H1 (cell line): ENCODE measurements at regions not wholly inside any gene's neighbourhood (a gene's known extent, or its start where the extent isn't known, plus 50 kb on each side); places are given as distances from the start of the nearest gene placed in this dataset.

ENCODE experiments used
- CTCF ChIA-PET: fragments of 300-600 bp; sonication (Branson Sonifier 250); formaldehyde crosslinking; loops from one replicate; lab custom pipeline; 2021; ENCODE audit not compliant: partially characterized antibody; lab: Charles Lee
- POLR2A ChIA-PET: fragments of 300-600 bp; sonication (Branson Sonifier 250); formaldehyde crosslinking; loops from one replicate; lab custom pipeline; 2021; ENCODE audit warnings: inconsistent platforms; ENCODE audit not compliant: partially characterized antibody; lab: Charles Lee
- DNase-seq, 2 experiments: peaks; one replicate each; pipeline versions ENCODE4 v3.0.0 to v3.0.0-alpha.2; 2010 to 2022; ENCODE audit warnings: low spot score in 2 of 2, low read depth in 1 of 2, mixed read lengths in 1 of 2
- FAIRE-seq: peaks from 2 replicates; lab custom pipeline; 2011; peaks lifted over from hg19 to GRCh38; lab: Jason Lieb, UNC
- H2AFZ ChIP-seq: 2 replicates; pipeline ENCODE4 v1.8.1; 2012; ENCODE audit warnings: low read length, inconsistent platforms
- H2AK5ac ChIP-seq: 2 replicates; pipeline ENCODE4 v1.6.1; 2013; ENCODE audit warnings: low read depth, low read length
- H2BK120ac ChIP-seq: replicated peaks from 2 replicates; pipeline ENCODE3; 2013; ENCODE audit warnings: low read depth, low read length, inconsistent platforms
- H2BK12ac ChIP-seq: 2 replicates; pipeline ENCODE4 v1.6.1; 2013; ENCODE audit warnings: low read depth, low read length
- H2BK15ac ChIP-seq: 2 replicates; pipeline ENCODE4 v1.6.1; 2013; ENCODE audit warnings: low read length
- H2BK20ac ChIP-seq: 2 replicates; pipeline ENCODE4 v1.6.1; 2013; ENCODE audit warnings: low read length
- H2BK5ac ChIP-seq: 2 replicates; pipeline ENCODE4 v1.6.1; 2013; ENCODE audit warnings: low read depth, low read length
- H3K14ac ChIP-seq: 2 replicates; pipeline ENCODE4 v1.6.1; 2013; ENCODE audit warnings: inconsistent platforms; ENCODE audit not compliant: insufficient read length
- H3K18ac ChIP-seq: 2 replicates; pipeline ENCODE4 v1.6.1; 2013; ENCODE audit warnings: low read length; ENCODE audit errors: extremely low read depth
- H3K23ac ChIP-seq: 2 replicates; pipeline ENCODE4 v1.6.1; 2013; ENCODE audit warnings: inconsistent platforms; ENCODE audit not compliant: insufficient read length
- H3K23me2 ChIP-seq: 2 replicates; pipeline ENCODE4 v1.6.1; 2013; ENCODE audit warnings: low read depth, low read length
- H3K27ac ChIP-seq: 2 replicates; pipeline ENCODE4 v1.6.1; 2011; ENCODE audit warnings: low read depth, low read length, inconsistent platforms
- H3K27me3 ChIP-seq, 4 experiments: replicated peaks in 1 of 4; 1 replicate in 1 of 4; 2 replicates in 3 of 4; pipeline versions ENCODE4 v1.6.1 to v1.8.1; 2011 to 2013; ENCODE audit warnings: low read length in 3 of 4, mild to moderate bottlenecking in 3 of 4, inconsistent platforms in 2 of 4, mixed read lengths in 2 of 4, moderate library complexity in 1 of 4; ENCODE audit not compliant: control insufficient read depth in 3 of 4, insufficient read depth in 3 of 4; ENCODE audit errors: extremely low read depth in 1 of 4
- H3K36me3 ChIP-seq, 4 experiments: 2 replicates each; pipeline versions ENCODE4 v1.6.1 to v1.8.1; 2011 to 2013; ENCODE audit warnings: mild to moderate bottlenecking in 4 of 4, low read length in 3 of 4, moderate library complexity in 2 of 4, control low read depth in 1 of 4, inconsistent platforms in 1 of 4; ENCODE audit not compliant: insufficient read depth in 4 of 4, control insufficient read depth in 2 of 4
- H3K4ac ChIP-seq: replicated peaks from 2 replicates; pipeline ENCODE3; 2013; ENCODE audit warnings: low read length, low read depth, mixed read lengths, inconsistent platforms; ENCODE audit not compliant: insufficient read length
- H3K4me1 ChIP-seq, 4 experiments: replicated peaks in 1 of 4; 1 replicate in 1 of 4; 2 replicates in 3 of 4; pipeline versions ENCODE4 v1.6.1 to v1.8.1; 2011 to 2013; ENCODE audit warnings: low read length in 3 of 4, inconsistent platforms in 2 of 4, mixed read lengths in 1 of 4; ENCODE audit not compliant: insufficient read depth in 4 of 4, control insufficient read depth in 3 of 4
- H3K4me2 ChIP-seq, 2 experiments: 2 replicates each; pipeline versions ENCODE4 v1.6.1 to v1.8.1; 2011 to 2013; ENCODE audit warnings: low read depth in 2 of 2, low read length in 2 of 2, control low read depth in 1 of 2, inconsistent platforms in 1 of 2, mild to moderate bottlenecking in 1 of 2; ENCODE audit not compliant: insufficient read depth in 1 of 2
- H3K4me3 ChIP-seq, 4 experiments: fragments of 200-600, 300-600 bp in 1 of 4; sonication (generic), shearing (Covaris generic), sonication (Bioruptor Twin) in 1 of 4; 2 replicates each; pipeline versions ENCODE4 v1.5.1 to v1.8.1; 2011 to 2016; ENCODE audit warnings: low read length in 4 of 4, low read depth in 3 of 4, control low read depth in 2 of 4, inconsistent platforms in 2 of 4, mild to moderate bottlenecking in 2 of 4, mixed read lengths in 1 of 4, moderate library complexity in 1 of 4; ENCODE audit not compliant: insufficient read depth in 2 of 4; ENCODE audit errors: extremely low read depth in 1 of 4
- H3K56ac ChIP-seq: replicated peaks from 2 replicates; pipeline ENCODE3; 2013; ENCODE audit warnings: low read depth, mild to moderate bottlenecking, mixed read lengths, low read length, inconsistent platforms; ENCODE audit not compliant: insufficient read length
- H3K79me1 ChIP-seq: 2 replicates; pipeline ENCODE4 v1.6.1; 2013; ENCODE audit warnings: low read depth, low read length, control low read depth
- H3K79me2 ChIP-seq, 2 experiments: 2 replicates each; pipeline versions ENCODE4 v1.6.1 to v1.8.1; 2012 to 2013; ENCODE audit warnings: low read length in 2 of 2, mild to moderate bottlenecking in 2 of 2, inconsistent platforms in 1 of 2; ENCODE audit not compliant: insufficient read depth in 2 of 2, control insufficient read depth in 1 of 2
- H3K9ac ChIP-seq, 4 experiments: replicated peaks in 1 of 4; 1 replicate in 1 of 4; 2 replicates in 3 of 4; pipeline versions ENCODE4 v1.6.1 to v1.8.1; 2011 to 2013; ENCODE audit warnings: low read depth in 3 of 4, low read length in 3 of 4, control low read depth in 2 of 4, mild to moderate bottlenecking in 2 of 4, moderate library complexity in 2 of 4, inconsistent platforms in 1 of 4; ENCODE audit errors: extremely low read depth in 1 of 4
- H3K9me3 ChIP-seq, 2 experiments: 2 replicates each; pipeline versions ENCODE4 v1.6.1 to v1.8.1; 2012 to 2013; ENCODE audit warnings: mild to moderate bottlenecking in 2 of 2, moderate library complexity in 2 of 2, control low read depth in 1 of 2, inconsistent platforms in 1 of 2, low read depth in 1 of 2, low read length in 1 of 2, mixed read lengths in 1 of 2; ENCODE audit not compliant: insufficient read depth in 2 of 2
- H4K20me1 ChIP-seq, 2 experiments: replicated peaks in 1 of 2; 2 replicates each; pipeline versions ENCODE3 to v1.8.1; 2011 to 2013; ENCODE audit warnings: inconsistent platforms in 2 of 2, low read length in 2 of 2, mild to moderate bottlenecking in 1 of 2; ENCODE audit not compliant: insufficient read depth in 2 of 2, control insufficient read depth in 1 of 2
- H4K5ac ChIP-seq: 2 replicates; pipeline ENCODE4 v1.6.1; 2013; ENCODE audit warnings: low read length, low read depth, mixed read lengths, inconsistent platforms; ENCODE audit not compliant: insufficient read length
- H4K8ac ChIP-seq: 2 replicates; pipeline ENCODE4 v1.8.0; 2013; ENCODE audit warnings: mild to moderate bottlenecking, moderate library complexity, low read length, inconsistent platforms; ENCODE audit not compliant: insufficient read depth; ENCODE audit errors: extremely low read depth
- H4K91ac ChIP-seq: replicated peaks from 2 replicates; pipeline ENCODE3; 2013; ENCODE audit warnings: low read length, mixed read lengths, inconsistent platforms; ENCODE audit not compliant: insufficient read length
- BACH1 ChIP-seq: IDR thresholded peaks from 2 replicates; pipeline ENCODE4 v1.6.1; 2012; ENCODE audit warnings: low read length, improper control_type of control experiment
- CBX5 ChIP-seq: fragments of 300-800, 300-1000 bp; sonication (generic); IDR thresholded peaks from 2 replicates; pipeline ENCODE4 v1.7.1; 2016; ENCODE audit warnings: antibody characterized with exemption, low read length, low read depth
- EGR1 ChIP-seq: IDR thresholded peaks from 2 replicates; pipeline ENCODE4 v1.6.1; 2011; ENCODE audit warnings: low read depth, low read length, borderline replicate concordance
- EZH2 ChIP-seq: fragments of 200-600 bp; sonication (generic); IDR thresholded peaks from 2 replicates; pipeline ENCODE4 v1.7.1; 2012; ENCODE audit warnings: low read depth, mild to moderate bottlenecking, moderate library complexity, low read length, inconsistent platforms; ENCODE audit not compliant: severe bottlenecking
- FOSL1 ChIP-seq: IDR thresholded peaks from 2 replicates; pipeline ENCODE4 v1.6.1; 2011; ENCODE audit warnings: mild to moderate bottlenecking, low read depth, low read length, moderate library complexity; ENCODE audit not compliant: insufficient read depth
- GTF2F1 ChIP-seq: IDR thresholded peaks from 2 replicates; pipeline ENCODE4 v1.6.1; 2012; ENCODE audit warnings: low read depth, low read length, improper control_type of control experiment, borderline replicate concordance
- JUN ChIP-seq: IDR thresholded peaks from 2 replicates; pipeline ENCODE4 v1.6.1; 2011; ENCODE audit warnings: low read depth, mild to moderate bottlenecking, improper control_type of control experiment, low read length
- KDM5A ChIP-seq: fragments of 200-600 bp; IDR thresholded peaks from 2 replicates; pipeline ENCODE4 v1.7.1; 2012; ENCODE audit warnings: mild to moderate bottlenecking, low read length, inconsistent platforms, mixed read lengths
- PHF8 ChIP-seq: fragments of 200-600 bp; sonication (generic); conservative IDR thresholded peaks from 2 replicates; pipeline ENCODE4 v1.7.1; 2012; ENCODE audit warnings: low read depth, mild to moderate bottlenecking, inconsistent platforms, low read length, moderate library complexity
- POLR2A ChIP-seq, 2 experiments: IDR thresholded peaks; 1 replicate in 1 of 2; 2 replicates in 1 of 2; pipeline ENCODE4 v1.6.1; 2011; ENCODE audit warnings: low read depth in 2 of 2, low read length in 2 of 2, mild to moderate bottlenecking in 2 of 2; ENCODE audit errors: control extremely low read depth in 1 of 2
- RBBP5 ChIP-seq: IDR thresholded peaks from 2 replicates; pipeline ENCODE4 v1.7.1; 2012; ENCODE audit warnings: low read depth, mild to moderate bottlenecking, inconsistent platforms, low read length, moderate library complexity, borderline replicate concordance
- RXRA ChIP-seq: IDR thresholded peaks from 2 replicates; pipeline ENCODE4 v1.6.1; 2011; ENCODE audit warnings: low read depth, mild to moderate bottlenecking, low read length, moderate library complexity; ENCODE audit not compliant: insufficient read depth
- ZNF274 ChIP-seq: IDR thresholded peaks from 2 replicates; pipeline ENCODE4 v1.7.0; 2012; ENCODE audit warnings: low read length, borderline replicate concordance; ENCODE audit errors: extremely low read depth
- WGBS, 2 experiments: shearing (Covaris generic) in 1 of 2; methylation state at CpG; one replicate each; pipeline versions ENCODE4 v1.1.6 to v1.1.7; 2013 to 2015; ENCODE audit warnings: low lambda C conversion rate in 2 of 2, mixed read lengths in 2 of 2, inconsistent platforms in 1 of 2, low coverage in 1 of 2, missing lambda C conversion rate in 1 of 2; ENCODE audit not compliant: insufficient replicate concordance in 2 of 2, insufficient coverage in 1 of 2, insufficient read length in 1 of 2; ENCODE audit errors: extremely low coverage in 1 of 2, missing lambda C conversion rate in 1 of 2; 5-methylcytosine and 5-hydroxymethylcytosine counted together
- TF ChIP-seq, protein P1 (sequence below): IDR thresholded peaks from 2 replicates; pipeline ENCODE4 v1.6.1; 2012; ENCODE audit warnings: inconsistent platforms

DNA sequence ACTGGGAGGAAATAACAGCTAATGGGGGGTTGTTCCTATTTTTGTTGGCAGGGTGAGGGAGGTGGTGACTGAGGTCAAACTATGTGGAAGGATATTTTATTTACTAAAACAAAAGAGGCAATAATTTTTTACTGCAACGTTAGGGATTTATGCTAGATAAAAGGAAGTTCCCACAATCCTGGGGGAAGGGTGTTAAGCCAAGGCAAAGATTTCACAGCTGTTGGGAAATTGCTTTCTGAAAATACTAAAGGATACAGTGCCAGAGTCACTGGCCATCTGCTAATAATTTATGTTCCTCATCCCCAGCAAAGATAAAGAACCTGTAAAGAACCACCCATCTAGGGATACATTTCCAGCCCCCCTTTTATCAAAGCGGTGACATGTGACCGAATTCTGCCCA lies 756.0 kb upstream of the RBFOX1 start:
- DNase-seq (no peak), FAIRE-seq (no peak)
- ChIA-PET CTCF (no interaction called here), POLR2A (no interaction called here)
- H2BK5ac ChIP-seq, result no peak overlapping the region
- H2BK12ac ChIP-seq, result no peak overlapping the region
- H3K4me1 ChIP-seq, result no peaks in the 10 kb centered on the region; a peak in 2 of 7 replicates
- no peak overlapping the region for H4K5ac ChIP-seq
- no peak overlapping the region for H4K8ac ChIP-seq
- H2AK5ac ChIP-seq, result no peak overlapping the region
- no peak overlapping the region for H3K18ac ChIP-seq
- no peaks in the 10 kb centered on the region for H3K36me3 ChIP-seq
- no peaks in the 10 kb centered on the region for H3K79me2 ChIP-seq
- H2BK15ac ChIP-seq, result no peak overlapping the region
- H3K4me2 ChIP-seq, result no peak overlapping the region
- WGBS, 2 experiments, result 74% methylated on average over 3 of the region's 3 CpGs; no CpG with 5 or more reads in 1 of the 2 experiments
- no peaks in the 10 kb centered on the region for H4K20me1 ChIP-seq
- no peak overlapping the region for H3K14ac ChIP-seq
- no peak overlapping the region for H2AFZ ChIP-seq
- no peak overlapping the region for H3K4ac ChIP-seq
- H3K4me3 ChIP-seq, result no peak overlapping the region
- no peaks in the 10 kb centered on the region for H3K9me3 ChIP-seq
- H4K91ac ChIP-seq, result no peak overlapping the region
- no peak overlapping the region for H3K56ac ChIP-seq
- H2BK20ac ChIP-seq, result no peak overlapping the region
- H3K9ac ChIP-seq, result no peak overlapping the region
- no peak overlapping the region for H3K27ac ChIP-seq
- H3K23ac ChIP-seq, result no peak overlapping the region
- H3K23me2 ChIP-seq, result no peaks in the 10 kb centered on the region; the same call in 1 of the 2 replicates
- no peaks in the 10 kb centered on the region for H3K27me3 ChIP-seq
- TF ChIP-seq FOSL1 (no peak), POLR2A (IDR thresholded peaks at IDR 0.05; ENCODE audit: control extremely low read depth in 1 of 2, low read depth in 2 of 2, low read length in 2 of 2) (no peak), RXRA (no peak), EZH2 (no peak), GTF2F1 (no peak), PHF8 (no peak), BACH1 (no peak), JUN (no peak), CBX5 (no peak), ZNF274 (no peak), EGR1 (no peak), RBBP5 (no peak), KDM5A (no peak)
- TF ChIP-seq, protein P1, sequence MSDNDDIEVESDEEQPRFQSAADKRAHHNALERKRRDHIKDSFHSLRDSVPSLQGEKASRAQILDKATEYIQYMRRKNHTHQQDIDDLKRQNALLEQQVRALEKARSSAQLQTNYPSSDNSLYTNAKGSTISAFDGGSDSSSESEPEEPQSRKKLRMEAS, result no peak
- TF ChIP-seq, all 59 proteins: peak for 0
- Histone ChIP-seq H2BK120ac (no peak overlapping the region), H3K79me1 (no peaks in the 10 kb centered on the region)
